ENCODE measurements at regions not wholly inside any gene's neighbourhood (a gene's known extent, or its start where the extent isn't known, plus 50 kb on each side); places are given as distances from the start of the nearest gene placed in this dataset.

DNA sequence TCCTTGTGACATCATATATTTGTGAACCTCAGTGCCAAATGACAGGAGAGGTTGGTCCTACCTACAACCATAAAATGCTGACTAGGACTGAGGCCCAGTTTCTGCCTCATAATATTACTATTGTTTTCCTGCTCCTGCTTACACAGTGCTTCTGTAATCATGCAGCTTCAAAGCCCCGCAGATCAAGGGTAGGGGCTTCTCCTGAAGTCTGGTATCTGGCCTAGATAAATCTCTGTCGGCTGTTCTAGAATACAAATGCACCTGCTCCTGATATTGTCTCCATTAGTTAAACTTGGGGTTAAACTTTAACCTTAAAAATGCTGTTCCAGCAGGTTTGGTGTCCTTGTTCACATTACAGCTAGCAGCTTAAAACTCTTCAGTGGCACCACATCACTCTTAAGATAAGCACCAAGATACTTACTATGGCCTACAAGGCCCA, 552.4 kb downstream of the TUSC7 start:
- TF ChIP-seq ZNF8 (CRISPR knock-in tag; IDR thresholded peaks at IDR 0.05) (no peak), RARB (CRISPR knock-in tag; IDR thresholded peaks at IDR 0.05) (no peak), PATZ1 (CRISPR knock-in tag; IDR thresholded peaks at IDR 0.05; ENCODE audit: borderline replicate concordance) (no peak), CSDC2 (CRISPR knock-in tag; IDR thresholded peaks at IDR 0.05) (no peak), OSR1 (CRISPR knock-in tag; IDR thresholded peaks at IDR 0.05) (no peak), PPARA (CRISPR knock-in tag; IDR thresholded peaks at IDR 0.05; ENCODE audit: borderline replicate concordance) (no peak), ZFP30 (CRISPR knock-in tag; IDR thresholded peaks at IDR 0.05) (no peak), ZFP3 (CRISPR knock-in tag; IDR thresholded peaks at IDR 0.05) (no peak), ESRRG (CRISPR knock-in tag; IDR thresholded peaks at IDR 0.05) (no peak), TCF4 (CRISPR knock-in tag; IDR thresholded peaks at IDR 0.05; ENCODE audit: borderline replicate concordance) (no peak), CREB5 (CRISPR knock-in tag; IDR thresholded peaks at IDR 0.05; ENCODE audit: low read depth) (no peak), GLIS3 (CRISPR knock-in tag; IDR thresholded peaks at IDR 0.05) (no peak)
- TF ChIP-seq, protein P1, sequence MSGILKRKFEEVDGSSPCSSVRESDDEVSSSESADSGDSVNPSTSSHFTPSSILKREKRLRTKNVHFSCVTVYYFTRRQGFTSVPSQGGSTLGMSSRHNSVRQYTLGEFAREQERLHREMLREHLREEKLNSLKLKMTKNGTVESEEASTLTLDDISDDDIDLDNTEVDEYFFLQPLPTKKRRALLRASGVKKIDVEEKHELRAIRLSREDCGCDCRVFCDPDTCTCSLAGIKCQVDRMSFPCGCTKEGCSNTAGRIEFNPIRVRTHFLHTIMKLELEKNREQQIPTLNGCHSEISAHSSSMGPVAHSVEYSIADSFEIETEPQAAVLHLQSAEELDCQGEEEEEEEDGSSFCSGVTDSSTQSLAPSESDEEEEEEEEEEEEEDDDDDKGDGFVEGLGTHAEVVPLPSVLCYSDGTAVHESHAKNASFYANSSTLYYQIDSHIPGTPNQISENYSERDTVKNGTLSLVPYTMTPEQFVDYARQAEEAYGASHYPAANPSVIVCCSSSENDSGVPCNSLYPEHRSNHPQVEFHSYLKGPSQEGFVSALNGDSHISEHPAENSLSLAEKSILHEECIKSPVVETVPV (CRISPR knock-in tag; IDR thresholded peaks at IDR 0.05) = no peak

Data from SK-N-SH treated with all-trans-retinoic acid at 6 μM for 48 hours (cell line).